CD14-positive monocyte (primary cell): ENCODE measurements at regions not wholly inside any gene's neighbourhood (a gene's known extent, or its start where the extent isn't known, plus 50 kb on each side); places are given as distances from the start of the nearest gene placed in this dataset.

Experiments used
- DNase-seq, 3 donors: peaks; one replicate each; pipeline ENCODE4 v3.0.0-alpha.2; 2011 to 2022
- H2AFZ ChIP-seq: 2 replicates; pipeline ENCODE4 v1.6.0; 2012; ENCODE audit warnings: mild to moderate bottlenecking, low read depth, low read length, inconsistent platforms; ENCODE audit not compliant: insufficient read depth, poor library complexity, severe bottlenecking
- H3K27ac ChIP-seq, 2 donors: 1 replicate in 1 of 2; 2 replicates in 1 of 2; pipeline ENCODE4 v1.5.1; 2012 to 2013; ENCODE audit warnings: low read length in 2 of 2, control low read depth in 1 of 2, inconsistent platforms in 1 of 2, low read depth in 1 of 2, mild to moderate bottlenecking in 1 of 2
- H3K27me3 ChIP-seq, 2 donors: one replicate each; pipeline versions ENCODE4 v1.6.0 to v1.6.1; 2011 to 2013; ENCODE audit warnings: low read length in 2 of 2; ENCODE audit not compliant: control insufficient read depth in 2 of 2, insufficient read depth in 2 of 2
- H3K36me3 ChIP-seq, 2 donors: replicated peaks in 1 of 2; 1 replicate in 1 of 2; 2 replicates in 1 of 2; pipeline versions ENCODE4 v1.5.1 to v1.6.1; 2012 to 2013; ENCODE audit warnings: low read length in 2 of 2, control low read depth in 1 of 2, inconsistent platforms in 1 of 2, mild to moderate bottlenecking in 1 of 2; ENCODE audit not compliant: insufficient read depth in 2 of 2, control insufficient read depth in 1 of 2
- H3K4me1 ChIP-seq, 2 donors: 1 replicate in 1 of 2; 2 replicates in 1 of 2; pipeline versions ENCODE4 v1.5.1 to v1.6.1; 2012 to 2013; ENCODE audit warnings: low read length in 2 of 2, control low read depth in 1 of 2, inconsistent platforms in 1 of 2, mild to moderate bottlenecking in 1 of 2, moderate library complexity in 1 of 2; ENCODE audit not compliant: insufficient read depth in 2 of 2, control insufficient read depth in 1 of 2
- H3K4me2 ChIP-seq: replicated peaks from 2 replicates; pipeline ENCODE3; 2012; ENCODE audit warnings: low read length, moderate library complexity, mild to moderate bottlenecking; ENCODE audit not compliant: poor library complexity, severe bottlenecking; ENCODE audit errors: extremely low read depth
- H3K4me3 ChIP-seq, 3 experiments: fragments of 200-600 bp in 1 of 3; sonication (generic) in 1 of 3; replicated peaks in 1 of 3; 1 replicate in 2 of 3; 2 replicates in 1 of 3; pipeline ENCODE4 v1.5.1; 2011 to 2013; ENCODE audit warnings: low read length in 3 of 3, mild to moderate bottlenecking in 3 of 3, control low read depth in 2 of 3, low read depth in 2 of 3, inconsistent platforms in 1 of 3, moderate library complexity in 1 of 3
- H3K79me2 ChIP-seq: 2 replicates; pipeline ENCODE4 v1.6.0; 2012; ENCODE audit warnings: mild to moderate bottlenecking, control low read depth, inconsistent platforms, low read length, moderate library complexity; ENCODE audit not compliant: insufficient read depth
- H3K9ac ChIP-seq: 2 replicates; pipeline ENCODE4 v1.6.0; 2017; ENCODE audit warnings: low read length, mild to moderate bottlenecking; ENCODE audit not compliant: insufficient read depth, poor library complexity, severe bottlenecking
- H3K9me3 ChIP-seq, 2 donors: replicated peaks in 1 of 2; 1 replicate in 1 of 2; 2 replicates in 1 of 2; pipeline versions ENCODE4 v1.5.1 to v1.6.1; 2012 to 2013; ENCODE audit warnings: low read length in 2 of 2, control low read depth in 1 of 2; ENCODE audit not compliant: control insufficient read depth in 1 of 2, insufficient read depth in 1 of 2
- H4K20me1 ChIP-seq: 2 replicates; pipeline ENCODE4 v1.6.0; 2012; ENCODE audit warnings: mild to moderate bottlenecking, low read length, control low read depth, moderate library complexity; ENCODE audit not compliant: insufficient read depth
- H3K27ac Mint-ChIP-seq, 7 donors: one replicate each; pipeline ENCODE4 v1.8.0; 2020; ENCODE audit warnings: mild to moderate bottlenecking in 7 of 7, mixed read lengths in 7 of 7, moderate library complexity in 6 of 7, inconsistent platforms in 2 of 7
- H3K27me3 Mint-ChIP-seq, 3 donors: one replicate each; pipeline ENCODE4 v1.8.0; 2021 to 2022; ENCODE audit warnings: low read depth in 3 of 3, mild to moderate bottlenecking in 3 of 3, mixed read lengths in 3 of 3, moderate library complexity in 3 of 3, inconsistent platforms in 1 of 3
- H3K36me3 Mint-ChIP-seq, 2 donors: one replicate each; pipeline ENCODE4 v1.8.0; 2020; ENCODE audit warnings: mixed read lengths in 2 of 2, inconsistent platforms in 1 of 2, mild to moderate bottlenecking in 1 of 2
- H3K4me1 Mint-ChIP-seq: one replicate; pipeline ENCODE4 v1.8.0; 2020; ENCODE audit warnings: mild to moderate bottlenecking, mixed read lengths
- H3K4me3 Mint-ChIP-seq, 2 donors: one replicate each; pipeline ENCODE4 v1.8.0; 2020; ENCODE audit warnings: mild to moderate bottlenecking in 2 of 2, mixed read lengths in 2 of 2, moderate library complexity in 1 of 2
- H3K9me3 Mint-ChIP-seq, 7 donors: one replicate each; pipeline ENCODE4 v1.8.0; 2020 to 2022; ENCODE audit warnings: mixed read lengths in 7 of 7, mild to moderate bottlenecking in 6 of 7, moderate library complexity in 6 of 7, inconsistent platforms in 2 of 7
- CTCF ChIP-seq: fragments of 200-600 bp; IDR thresholded peaks from one replicate; pipeline ENCODE4 v1.8.0; 2022; ENCODE audit warnings: antibody characterized with exemption, mild to moderate bottlenecking
- WGBS: methylation state at CpG from one replicate; pipeline ENCODE4 v1.1.5; 2013; ENCODE audit warnings: missing lambda C conversion rate; ENCODE audit not compliant: insufficient coverage; 5-methylcytosine and 5-hydroxymethylcytosine counted together
- intact Hi-C, 2 donors: fragments of 100-400 bp; cut with micrococcal nuclease; formaldehyde crosslinking; loops; one replicate each; pipeline versions ENCODE4 v1.15.0 to v1.15.1; 2023

- Mint-ChIP-seq H3K9me3 (peaks cover 2 to 17% (median 9%) of the 10 kb centered on the region in 7 donors), H3K36me3 (no peaks in the 10 kb centered on the region), H3K27me3 (peaks cover 0 to 3% (median 2%) of the 10 kb centered on the region in 3 donors), H3K4me1 (no peaks in the 10 kb centered on the region), H3K4me3 (no peak overlapping the region), H3K27ac (no peak overlapping the region)
- TF ChIP-seq CTCF = no peak
- no peak for DNase-seq
- Histone ChIP-seq H4K20me1 (no peaks in the 10 kb centered on the region), H3K79me2 (no peaks in the 10 kb centered on the region), H3K4me3 (no peak overlapping the region), H3K9ac (no peak overlapping the region), H3K27ac (no peak overlapping the region), H3K4me1 (no peaks in the 10 kb centered on the region), H3K9me3 (no peaks in the 10 kb centered on the region), H3K36me3 (no peaks in the 10 kb centered on the region), H2AFZ (no peak overlapping the region), H3K27me3 (no peaks in the 10 kb centered on the region), H3K4me2 (no peak overlapping the region)
- intact Hi-C loops = no loop called here
- 43% methylated on average over 3 of the region's 4 CpGs for WGBS
Observed at GRCh38 chr14:98607341-98607910, 664.6 kb downstream of the BCL11B start.

- Histone ChIP-seq H2AFZ (no peak overlapping the region), H3K79me2 (no peaks in the 10 kb centered on the region), H3K36me3 (no peaks in the 10 kb centered on the region), H3K27ac (no peak overlapping the region), H4K20me1 (no peaks in the 10 kb centered on the region), H3K4me1 (no peaks in the 10 kb centered on the region), H3K9me3 (no peaks in the 10 kb centered on the region), H3K27me3 (no peaks in the 10 kb centered on the region), H3K9ac (no peak overlapping the region), H3K4me2 (no peak overlapping the region), H3K4me3 (no peak overlapping the region)
- intact Hi-C loops = no loop called here
- no peak overlapping the region for H3K27ac Mint-ChIP-seq
- WGBS = 90% methylated on average over 8 of the region's 11 CpGs
- H3K4me3 Mint-ChIP-seq = no peak overlapping the region
- no peak for DNase-seq
- H3K36me3 Mint-ChIP-seq = no peaks in the 10 kb centered on the region
- no peaks in the 10 kb centered on the region for H3K4me1 Mint-ChIP-seq
- no peak for TF ChIP-seq CTCF
- peaks cover 0 to 17% (median 5%) of the 10 kb centered on the region in 7 donors for H3K9me3 Mint-ChIP-seq
- peaks cover 0 to 3% (median 2%) of the 10 kb centered on the region in 3 donors for H3K27me3 Mint-ChIP-seq
Observed at GRCh38 chr14:98608071-98609060, 663.6 kb downstream of the BCL11B start.
